OCI-LY1 (cell line): ENCODE measurements at regions not wholly inside any gene's neighbourhood (a gene's known extent, or its start where the extent isn't known, plus 50 kb on each side); places are given as distances from the start of the nearest gene placed in this dataset.

Experiments used
- EZH2 ChIP-seq: fragments of 200-600 bp; sonication (generic), shearing (Covaris generic); IDR thresholded peaks from 2 replicates; pipeline ENCODE4 v1.8.0; 2017; ENCODE audit warnings: borderline replicate concordance, mixed run types, mild to moderate bottlenecking, antibody characterized with exemption, low read length, moderate library complexity, mixed read lengths
- TF ChIP-seq, protein P1 (sequence below): fragments of 200-600 bp; sonication (generic), shearing (Covaris generic); IDR thresholded peaks from 2 replicates; pipeline ENCODE4 v1.5.1; 2017; ENCODE audit warnings: mild to moderate bottlenecking, antibody characterized with exemption, low read length, moderate library complexity, mixed read lengths

DNA sequence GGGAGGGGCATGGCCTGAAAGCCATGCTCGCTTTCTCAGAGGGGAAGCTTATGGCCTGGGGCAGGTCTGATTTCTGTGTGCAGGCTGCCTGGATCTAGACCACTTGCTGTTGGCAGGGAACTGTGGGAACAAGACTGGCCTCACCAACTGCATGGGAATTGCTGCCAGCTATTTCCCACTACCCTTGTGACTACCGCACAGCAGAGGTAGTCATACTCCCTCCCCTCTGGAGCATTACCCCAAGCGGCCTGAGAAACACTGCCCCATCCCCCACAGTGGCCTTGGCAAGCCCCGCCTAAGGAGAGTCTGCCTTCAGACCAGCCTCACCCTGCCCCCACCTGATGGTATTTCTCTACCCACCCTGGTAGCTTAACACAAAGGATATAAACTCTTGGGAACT lies 199.4 kb upstream of the CADM2 start:
- TF ChIP-seq, protein P1, sequence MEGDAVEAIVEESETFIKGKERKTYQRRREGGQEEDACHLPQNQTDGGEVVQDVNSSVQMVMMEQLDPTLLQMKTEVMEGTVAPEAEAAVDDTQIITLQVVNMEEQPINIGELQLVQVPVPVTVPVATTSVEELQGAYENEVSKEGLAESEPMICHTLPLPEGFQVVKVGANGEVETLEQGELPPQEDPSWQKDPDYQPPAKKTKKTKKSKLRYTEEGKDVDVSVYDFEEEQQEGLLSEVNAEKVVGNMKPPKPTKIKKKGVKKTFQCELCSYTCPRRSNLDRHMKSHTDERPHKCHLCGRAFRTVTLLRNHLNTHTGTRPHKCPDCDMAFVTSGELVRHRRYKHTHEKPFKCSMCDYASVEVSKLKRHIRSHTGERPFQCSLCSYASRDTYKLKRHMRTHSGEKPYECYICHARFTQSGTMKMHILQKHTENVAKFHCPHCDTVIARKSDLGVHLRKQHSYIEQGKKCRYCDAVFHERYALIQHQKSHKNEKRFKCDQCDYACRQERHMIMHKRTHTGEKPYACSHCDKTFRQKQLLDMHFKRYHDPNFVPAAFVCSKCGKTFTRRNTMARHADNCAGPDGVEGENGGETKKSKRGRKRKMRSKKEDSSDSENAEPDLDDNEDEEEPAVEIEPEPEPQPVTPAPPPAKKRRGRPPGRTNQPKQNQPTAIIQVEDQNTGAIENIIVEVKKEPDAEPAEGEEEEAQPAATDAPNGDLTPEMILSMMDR = no peak
- TF ChIP-seq EZH2 = no peak
